NOMO-1 (cell line): ENCODE measurements at regions not wholly inside any gene's neighbourhood (a gene's known extent, or its start where the extent isn't known, plus 50 kb on each side); places are given as distances from the start of the nearest gene placed in this dataset.

ENCODE experiments used
- DNase-seq, 2 experiments: peaks; one replicate each; lab custom pipeline; 2025; ENCODE audit not compliant: unreplicated experiment in 2 of 2; lab: John Stamatoyannopoulos, UW

GRCh38 chr14:101040538-101041442, 137.3 kb upstream of the RTL1 start:
- DNase-seq: no peak

GRCh38 chr14:101043891-101044290, 140.4 kb upstream of the RTL1 start:
- DNase-seq: no peak

GRCh38 chr14:101044741-101045140, 141.2 kb upstream of the RTL1 start:
- DNase-seq: no peak

- no peak for DNase-seq
These were observed 142.0 kb upstream of the RTL1 start for GRCh38 chr14:101045511-101045910.

- DNase-seq: no peak
These were observed 142.5 kb upstream of the RTL1 start for GRCh38 chr14:101046071-101046470.

GRCh38 chr14:101047326-101047725, 143.8 kb upstream of the RTL1 start:
- no peak for DNase-seq

- no peak for DNase-seq
These were observed 145.2 kb upstream of the RTL1 start for GRCh38 chr14:101048766-101049165.

GRCh38 chr14:101049511-101049910, 146.0 kb upstream of the RTL1 start:
- no peak for DNase-seq

GRCh38 chr14:101049942-101050341, 146.4 kb upstream of the RTL1 start:
- no peak for DNase-seq

GRCh38 chr14:101050901-101051490, 147.5 kb upstream of the RTL1 start:
- no peak for DNase-seq

GRCh38 chr14:101054671-101055070, 151.1 kb upstream of the RTL1 start:
- no peak for DNase-seq

- DNase-seq: no peak
These were observed 151.7 kb upstream of the RTL1 start for GRCh38 chr14:101055106-101055662.

- DNase-seq: no peak
These were observed 152.4 kb upstream of the RTL1 start for GRCh38 chr14:101055776-101056374.

- no peak for DNase-seq
These were observed 152.9 kb upstream of the RTL1 start for GRCh38 chr14:101056446-101056845.

GRCh38 chr14:101057394-101057793, 153.9 kb upstream of the RTL1 start:
- no peak for DNase-seq

GRCh38 chr14:101058571-101058970, 155.0 kb upstream of the RTL1 start:
- DNase-seq: no peak

GRCh38 chr14:101060171-101060601, 156.7 kb upstream of the RTL1 start:
- DNase-seq: no peak

GRCh38 chr14:101061411-101062064, 158.0 kb upstream of the RTL1 start:
- no peak for DNase-seq

- no peak for DNase-seq
These were observed 158.5 kb upstream of the RTL1 start for GRCh38 chr14:101062065-101062450.

GRCh38 chr14:101062601-101063000, 159.1 kb upstream of the RTL1 start:
- DNase-seq: no peak

GRCh38 chr14:101063121-101063520, 159.6 kb upstream of the RTL1 start:
- no peak for DNase-seq
